Brain microvascular endothelial cell (primary cell): ENCODE measurements at regions not wholly inside any gene's neighbourhood (a gene's known extent, or its start where the extent isn't known, plus 50 kb on each side); places are given as distances from the start of the nearest gene placed in this dataset.

Source experiments
- DNase-seq: peaks from one replicate; pipeline ENCODE4 v3.0.0-alpha.2; 2020
- H3K27ac ChIP-seq: fragments of 250-450 bp; sonication (Bioruptor Pico); 2 replicates; pipeline ENCODE4 v1.5.1; 2020; ENCODE audit warnings: mild to moderate bottlenecking, moderate library complexity
- H3K27me3 ChIP-seq: fragments of 250-450 bp; sonication (Bioruptor Pico); replicated peaks from 2 replicates; pipeline ENCODE4 v1.5.1; 2020; ENCODE audit warnings: mild to moderate bottlenecking
- H3K36me3 ChIP-seq: fragments of 250-450 bp; sonication (Bioruptor Pico); replicated peaks from 2 replicates; pipeline ENCODE4 v1.5.1; 2020; ENCODE audit warnings: mild to moderate bottlenecking
- H3K4me3 ChIP-seq: 2 replicates; pipeline ENCODE4 v1.5.1; 2011; ENCODE audit warnings: low read depth, mild to moderate bottlenecking, control low read depth, low read length, moderate library complexity
- in situ Hi-C: cut with HindIII; loops from 2 replicates; pipeline ENCODE4 v1.10.0; 2017; ENCODE audit warnings: low sequenced_read_pairs, low pct_ligation_motif_present
- TF ChIP-seq, protein P1 (sequence below): IDR thresholded peaks from 2 replicates; pipeline ENCODE4 v1.5.1; 2011; ENCODE audit warnings: low read depth, mild to moderate bottlenecking, moderate library complexity, low read length, control low read depth, inconsistent platforms; ENCODE audit errors: missing control alignments

- H3K27ac ChIP-seq, result no peak overlapping the region
- TF ChIP-seq, protein P1, sequence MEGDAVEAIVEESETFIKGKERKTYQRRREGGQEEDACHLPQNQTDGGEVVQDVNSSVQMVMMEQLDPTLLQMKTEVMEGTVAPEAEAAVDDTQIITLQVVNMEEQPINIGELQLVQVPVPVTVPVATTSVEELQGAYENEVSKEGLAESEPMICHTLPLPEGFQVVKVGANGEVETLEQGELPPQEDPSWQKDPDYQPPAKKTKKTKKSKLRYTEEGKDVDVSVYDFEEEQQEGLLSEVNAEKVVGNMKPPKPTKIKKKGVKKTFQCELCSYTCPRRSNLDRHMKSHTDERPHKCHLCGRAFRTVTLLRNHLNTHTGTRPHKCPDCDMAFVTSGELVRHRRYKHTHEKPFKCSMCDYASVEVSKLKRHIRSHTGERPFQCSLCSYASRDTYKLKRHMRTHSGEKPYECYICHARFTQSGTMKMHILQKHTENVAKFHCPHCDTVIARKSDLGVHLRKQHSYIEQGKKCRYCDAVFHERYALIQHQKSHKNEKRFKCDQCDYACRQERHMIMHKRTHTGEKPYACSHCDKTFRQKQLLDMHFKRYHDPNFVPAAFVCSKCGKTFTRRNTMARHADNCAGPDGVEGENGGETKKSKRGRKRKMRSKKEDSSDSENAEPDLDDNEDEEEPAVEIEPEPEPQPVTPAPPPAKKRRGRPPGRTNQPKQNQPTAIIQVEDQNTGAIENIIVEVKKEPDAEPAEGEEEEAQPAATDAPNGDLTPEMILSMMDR, result no peak
- H3K36me3 ChIP-seq, result no peaks in the 10 kb centered on the region
- DNase-seq, result no peak
- no peaks in the 10 kb centered on the region for H3K27me3 ChIP-seq
- no peak overlapping the region for H3K4me3 ChIP-seq
- in situ Hi-C loops, result no loop called here
These were observed 494.8 kb upstream of the TOM1L1 start for GRCh38 chr17:54405826-54406225.

DNA sequence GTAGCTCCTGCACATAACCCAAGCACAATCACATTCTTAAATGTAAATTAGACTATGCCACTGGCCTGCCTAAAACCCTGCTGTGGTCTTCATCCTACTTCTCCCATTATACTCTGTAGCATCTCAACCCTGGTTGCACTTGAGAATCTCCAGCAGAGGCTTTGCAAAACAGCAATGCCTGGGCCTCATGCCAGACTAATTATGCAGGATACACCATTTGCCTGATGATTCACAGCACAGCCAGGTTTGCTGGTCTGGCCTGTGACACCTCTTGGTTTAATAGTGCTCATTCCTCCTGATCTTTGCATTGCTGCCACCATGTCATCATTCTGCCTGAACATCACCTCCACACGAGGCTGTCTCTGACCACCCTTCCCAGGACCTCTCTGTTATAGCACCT is 491.9 kb upstream of the TOM1L1 start:
- no peak for DNase-seq
- Histone ChIP-seq H3K27me3 (no peaks in the 10 kb centered on the region), H3K27ac (no peak overlapping the region), H3K4me3 (no peak overlapping the region), H3K36me3 (no peaks in the 10 kb centered on the region)
- in situ Hi-C loops, result no loop called here
- TF ChIP-seq, protein P1, result no peak

GRCh38 chr17:54418467-54418866 is 482.2 kb upstream of the TOM1L1 start:
- Histone ChIP-seq H3K4me3 (no peak overlapping the region), H3K36me3 (no peaks in the 10 kb centered on the region), H3K27me3 (no peaks in the 10 kb centered on the region), H3K27ac (no peak overlapping the region)
- in situ Hi-C loops, result no loop called here
- DNase-seq, result no peak
- TF ChIP-seq, protein P1, result no peak

- TF ChIP-seq, protein P1, result no peak
- Histone ChIP-seq H3K36me3 (no peaks in the 10 kb centered on the region), H3K27me3 (no peaks in the 10 kb centered on the region), H3K4me3 (no peak overlapping the region), H3K27ac (no peak overlapping the region)
- DNase-seq, result no peak
- in situ Hi-C loops, result no loop called here
These were observed 475.0 kb upstream of the TOM1L1 start for GRCh38 chr17:54425671-54426070.

- in situ Hi-C loops, result no loop called here
- DNase-seq, result no peak
- TF ChIP-seq, protein P1, result no peak
- H3K36me3 ChIP-seq, result no peaks in the 10 kb centered on the region
- no peak overlapping the region for H3K4me3 ChIP-seq
- no peaks in the 10 kb centered on the region for H3K27me3 ChIP-seq
- H3K27ac ChIP-seq, result no peak overlapping the region
These were observed 474.3 kb upstream of the TOM1L1 start for GRCh38 chr17:54426296-54426886.

GRCh38 chr17:54435966-54436365 is 464.7 kb upstream of the TOM1L1 start:
- H3K27ac ChIP-seq, result no peak overlapping the region
- DNase-seq, result no peak
- H3K4me3 ChIP-seq, result no peak overlapping the region
- H3K36me3 ChIP-seq, result no peaks in the 10 kb centered on the region
- TF ChIP-seq, protein P1, result no peak
- H3K27me3 ChIP-seq, result no peaks in the 10 kb centered on the region
- in situ Hi-C loops, result no loop called here
